ENCODE measurements at regions not wholly inside any gene's neighbourhood (a gene's known extent, or its start where the extent isn't known, plus 50 kb on each side); places are given as distances from the start of the nearest gene placed in this dataset.

DNA sequence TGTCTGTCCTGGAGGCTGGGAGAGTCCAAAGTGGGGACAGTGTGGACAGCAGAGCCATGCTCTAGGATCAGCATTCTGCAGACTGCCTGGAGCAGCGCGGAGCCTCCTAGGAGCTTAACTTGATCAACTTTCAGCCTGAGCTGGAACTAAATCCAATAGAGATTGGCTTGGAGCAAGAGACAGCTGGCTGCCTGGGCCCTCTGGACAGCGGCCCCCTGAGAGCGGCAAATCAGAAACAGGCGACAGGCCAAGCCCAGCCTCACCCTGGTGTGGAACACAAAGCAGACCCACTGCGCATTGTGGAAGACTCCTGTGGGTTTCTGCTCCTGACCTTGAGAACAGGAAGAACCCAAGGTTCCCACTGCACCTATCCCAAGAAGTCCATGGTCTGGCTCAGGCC, 462.2 kb downstream of the TSHZ3 start:
- DNase-seq: no peak

DNA sequence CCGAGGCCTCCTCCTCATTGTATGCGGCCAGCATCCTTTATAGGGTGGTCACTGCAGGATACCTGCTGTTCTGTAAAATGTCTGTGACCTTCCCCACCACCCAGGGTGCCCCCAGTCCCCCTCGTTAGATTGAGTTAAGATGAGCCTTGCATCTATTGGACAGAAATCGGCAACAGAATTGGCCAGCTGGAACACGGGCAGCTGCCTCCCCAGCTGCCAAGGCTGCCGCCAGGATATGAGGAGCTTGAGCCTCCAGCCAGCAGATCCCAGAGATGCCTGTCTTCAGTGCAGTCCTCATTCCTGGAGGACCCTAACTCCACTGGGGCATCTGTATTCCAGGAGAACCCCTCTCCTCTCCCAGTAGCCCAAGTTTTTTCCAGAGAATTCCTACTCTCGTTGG, 463.0 kb downstream of the TSHZ3 start:
- no peak for DNase-seq

GRCh38 chr19:30884146-30884812, 465.0 kb downstream of the TSHZ3 start:
- no peak for DNase-seq

GRCh38 chr19:30883071-30883470, 466.2 kb downstream of the TSHZ3 start:
- DNase-seq: no peak

- no peak for DNase-seq
These were observed 466.7 kb downstream of the TSHZ3 start for GRCh38 chr19:30882411-30883005.

- DNase-seq: no peak
These were observed 467.3 kb downstream of the TSHZ3 start for GRCh38 chr19:30881930-30882329.

- DNase-seq: no peak
These were observed 468.0 kb downstream of the TSHZ3 start for GRCh38 chr19:30881281-30881680.

DNA sequence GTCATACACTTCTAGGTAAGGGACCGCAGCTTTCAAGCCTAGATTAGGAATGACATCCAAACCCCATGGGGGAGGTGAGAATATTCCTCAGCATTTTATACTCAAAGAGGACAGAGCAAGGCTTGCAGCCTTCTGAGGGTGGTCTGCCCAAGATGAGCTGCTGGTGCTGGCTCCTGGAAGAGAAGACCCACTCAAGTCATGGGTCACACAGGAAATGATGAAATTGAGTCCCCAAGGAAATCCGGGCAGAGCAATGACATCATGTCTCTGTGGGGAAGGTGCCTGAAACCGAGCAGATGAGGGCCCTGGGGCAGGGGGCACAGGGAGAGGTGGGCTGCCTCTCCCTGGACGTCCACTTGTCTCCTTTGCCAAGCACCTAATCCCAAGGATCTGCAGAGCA, 468.7 kb downstream of the TSHZ3 start:
- DNase-seq: no peak

DNA sequence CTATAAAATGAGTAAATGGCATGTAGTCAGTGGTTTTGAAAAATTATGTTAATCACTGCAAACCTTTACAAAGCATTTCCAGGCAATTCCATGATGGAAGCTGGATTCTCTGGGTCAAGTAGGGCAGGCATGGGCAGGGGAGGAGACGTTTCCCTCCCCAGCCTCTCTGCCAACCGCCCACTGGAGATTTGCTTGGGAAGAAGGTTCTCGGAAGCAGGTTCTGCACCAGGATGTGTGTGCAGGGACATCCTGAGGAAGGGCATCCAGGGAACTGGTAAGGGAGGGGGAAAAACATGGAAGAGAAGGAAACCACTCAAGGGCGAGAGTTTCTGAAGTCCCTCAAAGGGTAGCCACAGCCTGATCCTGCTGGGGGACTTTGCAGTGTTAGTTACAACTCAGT, 469.1 kb downstream of the TSHZ3 start:
- no peak for DNase-seq

DNA sequence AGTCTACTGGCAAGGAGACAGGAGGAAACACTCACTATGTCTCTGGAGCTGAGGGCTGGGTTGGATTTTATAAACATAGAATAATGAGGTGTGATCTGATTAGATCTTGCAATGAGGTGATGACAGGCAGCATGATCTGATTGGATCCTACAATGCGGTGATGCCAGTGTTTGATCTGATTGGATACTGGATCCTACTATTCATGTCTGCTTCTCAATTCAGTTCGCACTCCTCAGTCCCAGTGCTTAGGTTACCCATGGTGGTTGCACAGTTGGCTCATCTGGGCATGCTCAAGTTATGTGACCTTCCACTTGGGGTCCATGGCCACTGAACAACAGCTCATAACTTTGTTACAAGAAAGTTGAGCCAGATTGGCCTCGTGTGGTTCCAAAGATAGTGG, 469.5 kb downstream of the TSHZ3 start:
- no peak for DNase-seq

DNA sequence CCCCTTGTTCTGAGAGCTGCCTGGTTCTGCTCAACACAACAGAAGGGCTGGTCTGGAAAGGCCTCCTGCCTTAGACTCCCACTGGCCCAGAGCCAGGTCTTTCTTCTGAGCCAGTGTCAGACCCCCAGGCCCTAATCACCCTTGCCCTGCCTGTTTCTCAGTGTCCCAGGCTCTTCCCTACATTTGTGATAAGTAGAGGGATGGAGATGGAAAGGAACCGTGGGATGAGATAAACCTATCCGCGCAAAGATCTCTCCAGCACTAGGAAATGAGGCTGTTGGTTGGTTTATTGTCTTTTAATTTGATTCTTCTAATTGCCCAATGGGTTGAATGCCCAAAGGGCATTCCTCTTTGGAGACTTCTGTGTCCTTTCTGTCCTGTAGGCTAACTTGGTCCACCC, 470.0 kb downstream of the TSHZ3 start:
- DNase-seq: no peak

GRCh38 chr19:30878495-30878894, 470.7 kb downstream of the TSHZ3 start:
- DNase-seq: no peak

DNA sequence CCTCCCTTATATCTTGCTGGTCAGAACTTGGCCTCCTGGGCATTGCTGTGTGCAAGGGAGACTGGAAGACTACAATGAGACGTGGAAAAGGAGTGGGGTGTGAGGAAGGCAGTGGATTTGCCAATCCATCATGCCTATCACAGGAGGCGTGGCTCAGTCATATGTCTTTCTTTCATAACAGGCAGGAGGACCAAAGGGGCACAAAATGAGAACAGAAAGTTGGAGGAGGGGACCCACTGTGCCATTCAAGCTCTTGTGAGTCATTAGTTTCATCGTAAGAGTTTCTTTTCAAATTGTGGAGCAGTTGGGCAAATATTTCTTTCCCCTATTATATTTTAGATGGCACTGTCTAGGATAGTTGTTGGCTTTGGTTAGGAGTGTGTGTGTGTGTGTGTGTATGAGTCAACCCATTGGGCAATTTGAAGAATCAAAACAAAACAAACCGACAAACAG, 471.5 kb downstream of the TSHZ3 start:
- DNase-seq: no peak

DNA sequence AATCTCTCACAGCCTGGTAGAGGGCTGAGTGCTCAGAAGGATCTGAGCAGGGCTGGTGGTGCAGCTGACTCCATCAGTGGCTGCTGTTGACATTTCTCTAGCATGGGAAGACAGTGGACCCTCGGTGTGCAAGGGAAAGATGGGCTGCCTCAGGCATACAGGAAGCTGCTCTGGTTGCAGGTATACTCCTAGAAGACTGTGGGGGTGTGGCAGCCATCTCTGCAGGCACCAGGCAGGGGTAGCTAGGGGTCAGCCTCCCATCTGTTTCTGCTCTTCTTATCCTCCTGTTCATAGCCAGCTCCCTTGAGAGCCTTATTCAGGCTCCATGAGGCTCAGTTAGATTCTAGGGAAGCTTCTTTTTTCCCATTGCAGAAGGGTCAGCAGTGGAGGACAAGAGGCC, 475.5 kb downstream of the TSHZ3 start:
- no peak for DNase-seq

- no peak for DNase-seq
These were observed 476.2 kb downstream of the TSHZ3 start for GRCh38 chr19:30873003-30873402.

DNA sequence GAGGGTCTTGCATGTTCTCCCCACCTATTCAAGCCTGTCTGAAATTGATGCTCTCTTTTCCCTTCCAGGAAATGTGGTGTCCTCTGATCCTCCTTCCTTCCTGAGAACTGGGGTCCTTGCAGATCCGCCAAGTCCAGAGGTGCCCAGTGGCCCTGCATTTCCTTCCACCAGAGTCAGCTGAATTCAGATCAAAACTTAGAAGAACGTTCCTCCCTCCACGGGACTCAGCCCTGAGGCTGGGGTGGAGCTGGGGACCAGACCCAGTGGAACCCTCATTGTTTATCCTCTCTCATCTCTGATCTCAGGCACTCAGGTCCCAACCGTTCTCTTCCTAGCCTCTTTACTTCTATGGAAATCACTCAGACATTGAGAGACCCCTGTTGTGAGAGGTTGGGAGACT, 477.3 kb downstream of the TSHZ3 start:
- DNase-seq: no peak

GRCh38 chr19:30870876-30871275, 478.4 kb downstream of the TSHZ3 start:
- DNase-seq: no peak

- DNase-seq: no peak
These were observed 483.7 kb downstream of the TSHZ3 start for GRCh38 chr19:30865511-30865910.

- no peak for DNase-seq
These were observed 484.6 kb downstream of the TSHZ3 start for GRCh38 chr19:30864391-30865215.

DNA sequence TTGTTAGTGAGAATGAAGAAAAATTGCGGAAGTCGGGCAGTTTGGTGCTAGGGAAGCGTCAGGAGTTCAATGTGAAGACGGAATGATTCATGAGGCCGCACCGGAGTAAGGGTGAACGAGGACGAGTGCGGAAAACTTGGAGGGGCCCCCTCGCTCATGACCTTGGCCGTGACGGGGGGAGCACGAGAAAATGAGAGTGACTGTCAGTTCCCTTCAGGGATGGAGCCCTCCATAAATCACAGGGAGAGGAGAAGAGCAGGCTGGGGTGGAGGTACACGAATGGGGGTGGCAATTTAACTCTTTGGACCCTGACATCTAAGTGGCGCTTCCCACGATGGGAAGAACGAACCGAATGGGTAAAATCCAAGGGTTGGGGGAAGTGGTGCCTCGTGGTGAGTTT, 486.4 kb downstream of the TSHZ3 start:
- DNase-seq: no peak

DNA sequence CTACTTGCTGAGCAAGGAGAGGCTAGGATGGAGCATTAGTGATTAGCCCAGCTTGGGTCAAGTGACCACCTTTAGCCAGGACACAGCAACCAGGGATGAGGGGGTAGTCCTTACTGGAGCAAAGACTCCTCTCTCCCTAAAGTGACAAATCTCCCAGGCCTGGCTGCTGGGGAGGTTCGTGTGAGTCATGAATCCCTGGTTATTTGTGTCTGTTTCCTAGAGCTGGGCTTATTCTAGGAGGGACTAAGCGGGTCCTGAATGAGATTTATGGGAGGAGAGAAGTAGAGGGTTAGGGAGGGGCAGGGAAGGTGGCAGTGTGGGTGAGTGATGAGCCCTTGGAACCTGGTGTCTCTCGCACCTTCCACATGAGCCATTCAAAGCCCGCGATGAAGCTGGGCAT, 487.3 kb downstream of the TSHZ3 start:
- DNase-seq: no peak

DNA sequence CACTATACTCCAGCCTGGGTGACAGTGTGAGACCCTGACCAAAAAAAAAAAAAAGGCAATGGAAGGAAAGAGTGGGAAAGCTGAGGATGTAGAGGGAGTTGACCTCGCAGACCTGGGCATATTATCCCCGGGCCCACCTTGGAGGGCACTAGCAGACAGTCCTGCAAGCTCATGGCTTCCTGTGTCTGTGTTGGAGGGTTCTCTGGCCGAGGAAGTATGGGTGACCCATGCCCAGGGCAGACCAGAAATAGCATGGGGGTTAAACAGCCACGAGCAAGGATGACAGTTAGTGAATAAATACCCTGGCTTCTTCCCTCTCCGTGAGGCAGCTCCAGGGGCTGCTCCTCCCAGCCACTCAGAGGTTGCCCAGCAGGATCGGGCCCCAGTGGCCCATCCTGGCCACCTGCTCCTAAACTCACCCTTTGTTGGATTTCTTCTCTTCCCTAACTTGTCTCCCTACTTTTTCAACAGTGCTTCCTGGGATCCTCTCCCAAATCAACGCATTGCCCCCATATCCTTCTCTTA, 485.8 kb downstream of the ZNF536 start:
- DNase-seq: no peak

DNA sequence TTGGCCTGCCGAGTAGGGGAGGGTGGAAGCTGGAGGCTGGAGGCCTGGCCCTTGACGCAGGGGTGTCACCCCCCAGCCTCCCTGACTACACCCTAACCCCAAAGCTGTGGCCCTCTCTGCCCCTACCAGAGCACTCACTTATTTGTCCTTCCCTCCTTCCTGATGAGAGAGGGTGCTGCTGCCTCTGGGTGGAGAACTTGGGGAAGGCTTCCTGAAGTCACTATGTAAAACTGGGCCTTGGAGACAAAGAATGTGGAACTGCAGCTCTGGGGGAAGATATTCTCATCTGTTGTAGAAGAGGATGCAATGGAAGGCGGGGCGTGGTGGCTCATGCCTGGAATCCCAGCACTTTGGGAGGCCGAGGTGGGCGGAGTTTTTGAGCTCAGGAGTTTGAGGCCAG, 485.2 kb downstream of the ZNF536 start:
- no peak for DNase-seq

- DNase-seq: no peak
These were observed 484.6 kb downstream of the ZNF536 start for GRCh38 chr19:30856786-30857185.

All from activated CD4-positive, CD25-positive, alpha-beta regulatory T cell (primary cell).